Smooth muscle cell (in vitro differentiated cells): ENCODE measurements at regions not wholly inside any gene's neighbourhood (a gene's known extent, or its start where the extent isn't known, plus 50 kb on each side); places are given as distances from the start of the nearest gene placed in this dataset.

Experiments
- DNase-seq: peaks from one replicate; lab custom pipeline; 2025; ENCODE audit not compliant: unreplicated experiment; lab: John Stamatoyannopoulos, UW
- H2AFZ ChIP-seq: fragments of 200-600 bp; sonication (generic); 2 replicates; pipeline ENCODE4 v1.6.0; 2016; ENCODE audit warnings: antibody characterized with exemption, low read depth, mild to moderate bottlenecking
- H3F3A ChIP-seq: fragments of 200-600 bp; sonication (generic); 2 replicates; pipeline ENCODE4 v1.6.0; 2017; ENCODE audit warnings: antibody characterized with exemption, low read depth
- H3K27ac ChIP-seq: fragments of 200-600 bp; sonication (generic); 2 replicates; pipeline ENCODE4 v1.5.1; 2016; ENCODE audit warnings: low read depth, mild to moderate bottlenecking
- H3K27me3 ChIP-seq: fragments of 200-600 bp; sonication (generic); 2 replicates; pipeline ENCODE4 v1.6.1; 2016; ENCODE audit warnings: low read depth, mild to moderate bottlenecking
- H3K36me3 ChIP-seq: fragments of 200-600 bp; sonication (generic); 2 replicates; pipeline ENCODE4 v1.5.1; 2016; ENCODE audit warnings: low read depth
- H3K4me1 ChIP-seq: fragments of 200-600 bp; sonication (generic); 2 replicates; pipeline ENCODE4 v1.5.1; 2016; ENCODE audit warnings: low read depth
- H3K4me2 ChIP-seq: fragments of 200-600 bp; sonication (generic); 2 replicates; pipeline ENCODE4 v1.6.0; 2016; ENCODE audit warnings: mild to moderate bottlenecking
- H3K4me3 ChIP-seq: fragments of 200-600 bp; sonication (generic); 2 replicates; pipeline ENCODE4 v1.5.1; 2016; ENCODE audit warnings: mild to moderate bottlenecking
- H3K79me2 ChIP-seq: fragments of 200-600 bp; sonication (generic); 2 replicates; pipeline ENCODE4 v1.6.0; 2016; ENCODE audit warnings: low read depth, mild to moderate bottlenecking
- H3K9ac ChIP-seq: fragments of 200-600 bp; sonication (generic); 2 replicates; pipeline ENCODE4 v1.6.0; 2016; ENCODE audit warnings: low read depth
- H3K9me3 ChIP-seq: fragments of 200-600 bp; sonication (generic); replicated peaks from 2 replicates; pipeline ENCODE4 v1.5.1; 2016; ENCODE audit warnings: low read depth
- H4K20me1 ChIP-seq: fragments of 200-600 bp; sonication (generic); 2 replicates; pipeline ENCODE4 v1.6.0; 2016; ENCODE audit warnings: low read depth
- CTCF ChIP-seq: fragments of 200-600 bp; sonication (generic); IDR thresholded peaks from 2 replicates; pipeline ENCODE4 v1.5.1; 2017; ENCODE audit warnings: borderline replicate concordance, mild to moderate bottlenecking, antibody characterized with exemption; ENCODE audit not compliant: insufficient read depth, poor library complexity, severe bottlenecking
- WGBS: methylation state at CpG from one replicate; pipeline ENCODE4 v1.1.7; 2016; ENCODE audit warnings: low lambda C conversion rate; 5-methylcytosine and 5-hydroxymethylcytosine counted together

DNA sequence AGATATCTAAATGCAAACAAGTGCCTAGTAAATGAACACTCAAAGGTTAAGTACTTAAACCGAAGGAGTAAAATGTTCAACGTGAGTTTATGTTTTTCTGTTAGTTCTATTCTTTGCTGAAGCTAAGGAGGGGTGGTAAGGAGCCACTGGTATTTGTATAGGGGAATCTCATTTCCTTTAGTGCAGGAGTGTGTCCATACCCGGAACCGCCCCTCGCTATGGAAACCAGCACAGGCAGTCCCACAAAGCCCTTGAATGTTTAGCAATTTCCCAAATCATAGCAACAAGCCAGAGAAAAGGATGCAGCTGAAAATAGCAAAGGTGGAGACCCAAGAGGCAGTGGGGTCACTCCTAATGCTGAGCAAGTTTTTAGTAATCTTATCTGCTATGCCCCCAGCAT is 78.8 kb upstream of the STK32A start:
- no peak for DNase-seq
- Histone ChIP-seq H3K36me3 (no peaks in the 10 kb centered on the region), H3K27me3 (no peaks in the 10 kb centered on the region), H3F3A (no peaks in the 10 kb centered on the region), H3K9ac (no peak overlapping the region), H2AFZ (no peak overlapping the region), H3K79me2 (no peaks in the 10 kb centered on the region), H4K20me1 (no peaks in the 10 kb centered on the region), H3K4me3 (no peak overlapping the region), H3K9me3 (no peaks in the 10 kb centered on the region), H3K4me1 (no peaks in the 10 kb centered on the region), H3K27ac (no peak overlapping the region), H3K4me2 (no peak overlapping the region)
- no peak for TF ChIP-seq CTCF
- WGBS = 82% methylated on average over 5 of the region's 5 CpGs

DNA sequence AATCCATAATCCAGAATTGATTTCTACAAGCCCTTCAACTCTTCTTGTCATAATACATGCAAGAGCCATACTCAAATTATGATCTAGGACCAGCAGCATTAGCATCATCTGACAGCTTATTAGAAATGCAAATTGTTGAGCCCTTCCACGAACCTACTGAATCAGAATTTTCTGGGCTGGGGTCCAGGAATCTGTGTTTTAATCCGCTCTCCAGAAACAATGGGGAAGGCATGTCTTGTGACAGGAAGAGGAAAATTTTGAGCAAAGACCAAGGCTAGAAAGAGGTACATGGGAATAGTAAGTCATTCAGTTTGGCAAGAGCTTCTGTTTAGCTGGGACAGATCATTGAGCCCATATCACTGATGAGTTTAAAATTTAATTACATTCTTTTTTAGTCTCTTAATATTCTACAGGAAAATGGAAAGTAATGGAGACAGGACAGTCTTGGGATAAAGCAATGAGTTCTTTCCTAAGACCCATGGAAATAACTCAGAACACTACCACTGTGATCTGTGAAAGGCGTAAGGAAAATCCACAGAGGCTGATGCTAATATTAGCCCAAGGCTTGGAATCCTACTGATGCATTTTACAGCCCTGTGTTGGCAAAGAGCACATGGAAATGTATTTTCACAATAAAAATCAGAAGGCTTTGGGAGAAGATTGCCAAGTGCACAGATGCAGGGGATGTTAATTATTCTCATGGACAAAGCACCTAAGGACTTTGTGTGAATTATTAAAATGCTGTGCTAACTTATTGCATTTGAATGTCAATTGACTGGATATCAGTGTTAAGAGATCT is 73.7 kb upstream of the STK32A start:
- H3K9ac ChIP-seq = no peak overlapping the region
- 68% methylated on average over 3 of the region's 3 CpGs for WGBS
- H3K4me2 ChIP-seq = no peak overlapping the region
- no peak overlapping the region for H3K4me3 ChIP-seq
- H3K9me3 ChIP-seq = no peaks in the 10 kb centered on the region
- no peak for TF ChIP-seq CTCF
- no peak overlapping the region for H3K27ac ChIP-seq
- H2AFZ ChIP-seq = no peak overlapping the region
- H3K36me3 ChIP-seq = no peaks in the 10 kb centered on the region
- H4K20me1 ChIP-seq = no peaks in the 10 kb centered on the region
- no peaks in the 10 kb centered on the region for H3K4me1 ChIP-seq
- H3F3A ChIP-seq = no peaks in the 10 kb centered on the region
- H3K27me3 ChIP-seq = no peaks in the 10 kb centered on the region
- no peak for DNase-seq
- no peaks in the 10 kb centered on the region for H3K79me2 ChIP-seq

- H4K20me1 ChIP-seq = no peaks in the 10 kb centered on the region
- 92% methylated on average over 7 of the region's 7 CpGs for WGBS
- no peaks in the 10 kb centered on the region for H3K27me3 ChIP-seq
- H3K9ac ChIP-seq = no peak overlapping the region
- no peaks in the 10 kb centered on the region for H3K79me2 ChIP-seq
- TF ChIP-seq CTCF = no peak
- no peak for DNase-seq
- H3K9me3 ChIP-seq = no peaks in the 10 kb centered on the region
- H2AFZ ChIP-seq = no peak overlapping the region
- no peak overlapping the region for H3K4me3 ChIP-seq
- no peak overlapping the region for H3K4me2 ChIP-seq
- H3K4me1 ChIP-seq = no peaks in the 10 kb centered on the region
- no peaks in the 10 kb centered on the region for H3K36me3 ChIP-seq
- H3F3A ChIP-seq = no peaks in the 10 kb centered on the region
- H3K27ac ChIP-seq = no peak overlapping the region
Observed at GRCh38 chr5:147162740-147163139, 72.1 kb upstream of the STK32A start.

DNA sequence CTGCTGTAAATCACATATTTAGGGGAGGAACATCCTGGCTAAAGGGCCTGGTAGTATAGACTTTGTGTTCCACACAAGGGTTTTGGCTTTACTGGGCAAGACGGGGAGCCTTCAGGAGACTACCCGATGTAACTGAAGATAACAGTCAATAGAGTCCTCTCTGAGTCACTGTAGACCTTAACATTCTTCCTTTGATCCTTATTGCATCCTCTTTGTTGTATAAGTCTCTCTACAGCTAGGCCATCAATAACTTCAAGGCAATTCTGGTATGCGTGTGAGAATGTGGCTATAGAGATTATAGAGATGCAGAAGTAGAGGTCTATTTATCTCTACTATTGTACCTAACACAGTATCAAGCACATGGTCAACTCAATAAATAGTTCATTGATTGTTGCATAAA is 67.3 kb upstream of the STK32A start:
- DNase-seq = no peak
- Histone ChIP-seq H3K9ac (no peak overlapping the region), H3K4me1 (no peaks in the 10 kb centered on the region), H3K27me3 (no peaks in the 10 kb centered on the region), H3K4me3 (no peak overlapping the region), H3K27ac (no peak overlapping the region), H3K36me3 (no peaks in the 10 kb centered on the region), H3K9me3 (no peaks in the 10 kb centered on the region), H3F3A (peaks cover 8% of the 10 kb centered on the region), H4K20me1 (no peaks in the 10 kb centered on the region), H3K79me2 (no peaks in the 10 kb centered on the region), H3K4me2 (no peak overlapping the region), H2AFZ (no peak overlapping the region)
- TF ChIP-seq CTCF = no peak
- 62% methylated on average over 3 of the region's 3 CpGs for WGBS
